ENCODE measurements at regions not wholly inside any gene's neighbourhood (a gene's known extent, or its start where the extent isn't known, plus 50 kb on each side); places are given as distances from the start of the nearest gene placed in this dataset.
"Not testable (repeated sequence)": the region's sequence is repeated elsewhere in the genome, so short reads cannot be mapped to it uniquely, and the experiment has no call there.

- no peak for DNase-seq
Measured at GRCh38 chr1:112817555-112818373, 102.6 kb upstream of the PPM1J start.

DNA sequence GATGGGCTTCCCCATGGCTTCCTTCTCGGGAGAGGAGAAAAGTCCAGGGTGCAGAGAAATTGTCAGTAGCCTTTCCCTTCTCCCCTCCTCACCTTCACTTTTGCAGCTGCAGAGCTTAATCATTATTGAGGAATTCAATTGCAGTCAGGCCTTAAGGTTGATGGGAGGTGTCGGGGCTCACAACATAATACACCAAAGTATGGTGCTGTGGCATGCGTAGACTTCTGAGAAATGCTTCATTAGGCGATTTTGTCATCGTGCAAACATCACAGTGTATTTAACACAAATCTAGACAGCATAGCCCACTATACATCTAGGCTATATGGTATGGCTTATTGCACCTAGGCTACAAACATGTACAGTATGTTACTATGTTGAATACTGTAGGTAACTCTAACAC, 100.2 kb upstream of the PPM1J start:
- no peak for DNase-seq

DNA sequence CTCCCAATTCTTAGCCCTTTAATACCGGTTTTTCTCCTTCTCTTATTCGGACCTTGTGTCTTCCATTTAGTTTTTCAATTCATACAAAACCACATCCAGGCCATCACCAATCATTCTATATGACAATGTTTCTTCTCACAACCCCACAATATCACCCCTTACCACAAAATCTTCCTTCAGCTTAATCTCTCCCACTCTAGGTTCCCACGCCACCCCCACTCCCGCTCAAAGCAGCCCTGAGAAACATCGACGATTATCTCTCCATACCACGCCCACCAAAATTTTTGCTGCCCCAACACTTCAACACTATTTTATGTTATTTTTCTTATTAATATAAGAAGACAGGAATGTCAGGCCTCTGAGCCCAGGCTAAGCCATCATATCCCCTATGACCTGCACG, 99.5 kb upstream of the PPM1J start:
- DNase-seq: not testable (repeated sequence)

DNA sequence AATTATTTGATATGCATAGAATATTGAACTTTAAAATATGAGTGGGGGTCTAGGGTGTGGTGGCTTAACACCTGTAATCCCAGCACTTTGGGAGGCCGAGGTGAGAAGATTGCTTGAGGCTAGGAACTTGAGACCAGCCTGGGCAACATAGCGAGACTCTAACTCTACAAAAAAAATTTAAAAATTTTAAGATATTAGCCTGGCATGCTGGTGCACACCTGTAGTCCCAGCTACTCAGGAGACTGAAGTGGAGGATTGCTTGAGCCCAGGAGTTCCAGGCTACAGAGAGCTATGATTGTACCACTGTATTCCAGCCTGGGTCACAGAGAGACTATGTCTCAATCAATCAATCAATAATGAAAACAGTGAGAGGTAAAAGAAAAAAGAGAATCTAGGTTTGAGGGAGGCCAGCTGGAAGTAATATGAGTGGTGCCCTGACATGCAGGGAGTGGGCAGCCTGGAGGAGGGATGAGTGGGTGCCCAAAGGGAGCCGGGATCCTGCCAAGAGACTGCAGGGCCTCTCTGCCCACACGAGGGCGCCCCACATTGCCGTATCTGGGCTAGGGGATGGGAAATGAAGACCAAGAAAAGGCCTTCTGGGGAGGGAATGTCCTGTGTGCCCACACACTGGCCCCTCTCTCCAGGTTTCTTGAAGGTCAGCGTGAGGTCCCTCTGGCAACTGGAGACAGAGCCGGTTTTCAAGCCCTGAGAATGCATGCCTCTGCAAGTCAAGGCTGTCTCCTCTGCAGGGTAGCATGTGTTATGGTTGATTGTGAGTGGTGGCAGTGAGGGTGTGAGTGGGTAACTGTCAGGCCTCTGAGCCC, 93.9 kb upstream of the PPM1J start:
- peak; percentile 41 to 63 for DNase-seq

GRCh38 chr1:112807999-112808398, 92.9 kb upstream of the PPM1J start:
- no peak for DNase-seq

- no peak for DNase-seq
Measured at GRCh38 chr1:112807117-112807516, 92.0 kb upstream of the PPM1J start.

DNA sequence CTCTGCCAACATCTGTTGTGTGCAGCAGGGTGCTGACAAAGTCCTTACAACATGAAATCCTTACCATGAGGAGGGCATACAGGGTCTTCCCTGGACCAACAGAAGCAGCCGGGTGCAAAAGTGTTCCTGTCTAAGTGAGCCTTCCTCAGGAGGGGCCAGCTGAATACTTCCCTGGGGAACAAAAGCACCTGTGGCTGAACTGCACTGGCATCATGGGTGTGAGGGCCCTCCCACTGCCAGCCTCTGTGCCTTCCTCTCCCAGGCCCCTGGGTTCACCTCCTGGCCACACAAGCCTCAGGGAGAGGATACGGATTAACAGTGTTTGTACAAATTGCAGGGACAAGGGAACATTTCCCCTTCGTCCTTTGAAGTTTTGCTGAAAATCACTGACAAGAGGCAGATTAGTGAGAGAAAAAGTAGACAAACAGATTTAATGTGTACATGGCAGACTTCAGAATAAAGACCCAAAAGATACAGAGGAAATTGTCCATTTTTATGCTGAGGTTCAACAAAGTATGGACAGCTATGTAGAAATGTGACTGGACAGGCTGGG, 91.0 kb upstream of the PPM1J start:
- DNase-seq: no peak

GRCh38 chr1:112805155-112805853, 90.2 kb upstream of the PPM1J start:
- no peak for DNase-seq

GRCh38 chr1:112803906-112804762, 89.0 kb upstream of the PPM1J start:
- peak; percentile 60 to 70 for DNase-seq

DNA sequence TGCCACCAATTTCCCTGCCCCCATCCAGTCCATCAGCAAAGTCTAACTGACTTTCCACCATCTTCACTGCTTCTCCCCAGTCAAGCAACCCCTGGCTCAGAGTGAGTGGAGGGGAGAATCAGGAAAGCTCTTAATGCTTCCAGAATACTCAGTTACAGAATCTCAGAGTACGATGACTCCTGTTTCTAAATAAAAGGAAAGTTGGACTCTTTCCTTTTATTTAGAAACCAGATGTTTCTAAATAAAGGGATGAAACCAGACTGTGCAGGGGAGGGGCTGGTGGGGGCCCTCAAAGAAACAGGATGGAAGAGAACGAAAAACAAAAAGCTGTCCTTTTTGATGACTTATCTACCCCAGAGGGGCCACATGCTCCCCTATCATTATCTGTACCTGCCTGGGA, 85.2 kb upstream of the PPM1J start:
- no peak for DNase-seq

DNA sequence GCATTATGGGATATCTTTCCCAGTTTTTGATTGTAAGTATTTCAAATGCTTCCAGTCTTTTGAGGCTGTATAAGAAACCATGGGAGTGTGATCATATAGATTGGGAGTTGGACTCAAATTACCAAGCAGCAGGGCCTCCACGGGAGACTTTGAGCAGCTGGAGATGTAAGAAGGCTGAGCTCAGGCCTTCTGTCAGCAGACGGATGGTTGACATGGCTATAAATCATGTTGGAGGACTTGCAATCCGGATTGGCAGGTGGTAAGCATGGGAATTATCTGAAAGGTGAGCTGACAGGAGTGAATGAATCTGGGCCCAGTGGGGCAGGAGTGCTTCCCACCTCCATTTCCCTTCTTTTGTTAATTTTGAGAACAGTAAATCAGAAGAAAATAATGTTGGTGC, 83.2 kb upstream of the PPM1J start:
- DNase-seq: no peak

GRCh38 chr1:112797224-112797623, 82.1 kb upstream of the PPM1J start:
- no peak for DNase-seq

DNA sequence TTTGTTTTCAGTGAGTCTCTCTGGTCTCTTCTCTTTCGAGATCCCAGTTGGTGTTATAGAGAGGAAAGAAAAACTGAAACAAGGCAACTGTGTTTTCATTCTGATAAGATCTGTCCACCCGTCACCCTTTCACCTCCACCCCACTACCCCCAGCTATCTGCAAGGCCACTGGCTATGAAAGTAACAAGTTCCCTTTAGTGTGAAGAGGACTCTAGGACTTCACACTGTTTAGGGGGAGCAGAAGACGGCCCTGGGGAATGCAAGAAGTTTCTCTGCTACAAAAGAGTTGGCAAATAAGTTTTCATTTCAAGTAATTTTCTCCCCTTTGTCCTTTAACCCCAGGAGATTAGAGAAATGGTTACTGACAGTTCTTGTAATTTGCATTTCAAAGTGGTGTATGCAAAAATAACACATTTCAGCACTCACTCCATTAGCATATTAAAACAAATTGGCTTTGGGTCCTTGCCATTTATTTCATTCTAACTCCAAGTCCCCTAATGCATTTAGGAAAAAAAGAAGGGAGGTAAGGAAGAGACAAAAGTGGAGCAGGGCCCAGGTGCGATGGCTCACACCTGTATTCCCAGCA, 79.6 kb upstream of the PPM1J start:
- no peak for DNase-seq

- no peak for DNase-seq
Measured at GRCh38 chr1:112793631-112794565, 78.8 kb upstream of the PPM1J start.

GRCh38 chr1:112791723-112792104, 76.6 kb upstream of the PPM1J start:
- DNase-seq: no peak

GRCh38 chr1:112790920-112791722, 76.0 kb upstream of the PPM1J start:
- DNase-seq: no peak

DNA sequence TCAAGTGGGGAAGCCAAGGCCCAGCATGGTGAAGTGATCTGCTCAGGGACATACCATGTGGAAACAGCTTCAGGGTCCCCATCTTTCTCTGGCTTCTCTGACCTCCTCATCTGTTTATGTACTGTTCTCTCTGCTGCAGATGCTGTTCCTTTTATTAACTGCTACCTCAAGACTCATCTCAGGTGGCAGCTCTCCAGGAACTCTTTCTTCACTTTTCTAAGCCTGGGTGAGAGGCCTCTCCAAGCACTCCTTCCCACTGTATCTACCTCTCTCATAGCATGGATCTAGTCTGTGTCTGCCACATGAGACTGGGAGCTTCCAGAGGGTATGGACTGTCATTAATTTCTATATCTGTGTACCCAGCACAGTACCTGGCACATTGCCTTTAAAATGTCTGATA, 73.4 kb upstream of the PPM1J start:
- no peak for DNase-seq

- DNase-seq: no peak
Measured at GRCh38 chr1:112788054-112788453, 72.9 kb upstream of the PPM1J start.

DNA sequence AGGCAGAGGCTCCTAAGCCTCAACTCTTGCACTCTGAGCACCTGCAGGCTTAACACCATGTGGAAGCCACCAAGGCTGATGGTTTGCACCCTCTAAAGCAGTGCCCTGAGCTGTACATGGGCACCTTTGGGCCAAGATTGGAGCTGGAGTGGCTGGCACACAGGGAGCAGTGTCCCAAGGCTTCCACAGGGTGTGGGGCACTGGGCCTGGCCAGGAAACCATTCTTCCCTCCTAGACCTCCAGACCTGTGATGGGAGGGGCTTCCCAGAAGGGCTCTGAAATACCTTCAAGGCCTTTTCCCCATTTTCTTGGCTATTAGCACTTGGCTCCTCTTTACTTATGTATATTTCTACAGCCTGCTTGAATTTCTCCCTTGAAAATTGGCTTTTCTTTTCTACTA, 67.9 kb upstream of the PPM1J start:
- no peak for DNase-seq

Measured in SHP77 (cell line).